PFSK-1 (cell line): ENCODE measurements at regions not wholly inside any gene's neighbourhood (a gene's known extent, or its start where the extent isn't known, plus 50 kb on each side); places are given as distances from the start of the nearest gene placed in this dataset.
A peak's percentile ranks its signal among the peaks of the same experiment; 100 is the strongest.

Source experiments
- FOXP2 ChIP-seq: optimal IDR thresholded peaks from 2 replicates; pipeline ENCODE3; 2011; ENCODE audit warnings: borderline replicate concordance, control low read depth, inconsistent platforms; ENCODE audit not compliant: insufficient read depth; ENCODE audit errors: extremely low read length, extremely low read depth
- POLR2AphosphoS5 ChIP-seq: IDR thresholded peaks from 2 replicates; pipeline ENCODE4 v1.6.1; 2012; ENCODE audit warnings: low read depth, mild to moderate bottlenecking, control low read depth, low read length, moderate library complexity
- SIN3A ChIP-seq: IDR thresholded peaks from 2 replicates; pipeline ENCODE4 v1.6.1; 2012; ENCODE audit warnings: mild to moderate bottlenecking, low read length, moderate library complexity, borderline replicate concordance; ENCODE audit not compliant: insufficient read depth
- TAF1 ChIP-seq: IDR thresholded peaks from 2 replicates; pipeline ENCODE4 v1.6.1; 2012; ENCODE audit warnings: low read length, control low read depth, borderline replicate concordance; ENCODE audit not compliant: insufficient read depth
- TF ChIP-seq, protein P1 (sequence below), 2 experiments: IDR thresholded peaks; 2 replicates each; pipeline versions ENCODE4 v1.6.1 to v1.8.0; 2011 to 2012; ENCODE audit warnings: low read depth in 2 of 2, low read length in 2 of 2, control low read depth in 1 of 2, inconsistent platforms in 1 of 2, mild to moderate bottlenecking in 1 of 2, moderate library complexity in 1 of 2; ENCODE audit not compliant: insufficient read depth in 1 of 2

DNA sequence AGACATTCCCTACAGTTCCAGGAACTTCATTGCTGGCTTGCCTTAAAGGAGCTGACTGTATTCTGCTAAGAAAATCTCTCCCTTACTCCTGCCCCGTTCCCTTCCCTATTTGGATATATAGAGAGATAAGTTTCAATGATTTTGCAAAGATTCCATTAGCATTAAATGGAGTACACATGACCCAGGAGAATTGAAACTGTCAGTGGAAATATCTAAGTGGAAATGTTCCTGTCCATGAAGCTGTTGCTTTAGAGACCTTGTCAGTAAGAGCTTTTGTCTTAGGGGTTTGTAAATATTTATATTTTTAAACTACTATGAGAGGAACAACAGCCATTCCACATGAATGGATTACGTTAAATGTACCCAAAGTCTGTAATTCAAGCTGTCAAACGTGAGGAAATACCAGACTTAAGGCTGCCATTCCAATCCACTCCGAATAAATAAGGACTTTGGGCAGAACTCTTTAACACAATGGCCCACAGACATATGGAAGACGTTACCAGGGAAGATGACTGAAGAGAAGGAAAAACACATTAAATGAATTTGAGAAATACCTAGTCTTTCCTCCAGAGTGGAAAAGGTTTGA lies 387.1 kb upstream of the PAPPA start:
- TF ChIP-seq FOXP2 (no peak), POLR2AphosphoS5 (no peak), TAF1 (no peak), SIN3A (no peak)
- TF ChIP-seq, protein P1, sequence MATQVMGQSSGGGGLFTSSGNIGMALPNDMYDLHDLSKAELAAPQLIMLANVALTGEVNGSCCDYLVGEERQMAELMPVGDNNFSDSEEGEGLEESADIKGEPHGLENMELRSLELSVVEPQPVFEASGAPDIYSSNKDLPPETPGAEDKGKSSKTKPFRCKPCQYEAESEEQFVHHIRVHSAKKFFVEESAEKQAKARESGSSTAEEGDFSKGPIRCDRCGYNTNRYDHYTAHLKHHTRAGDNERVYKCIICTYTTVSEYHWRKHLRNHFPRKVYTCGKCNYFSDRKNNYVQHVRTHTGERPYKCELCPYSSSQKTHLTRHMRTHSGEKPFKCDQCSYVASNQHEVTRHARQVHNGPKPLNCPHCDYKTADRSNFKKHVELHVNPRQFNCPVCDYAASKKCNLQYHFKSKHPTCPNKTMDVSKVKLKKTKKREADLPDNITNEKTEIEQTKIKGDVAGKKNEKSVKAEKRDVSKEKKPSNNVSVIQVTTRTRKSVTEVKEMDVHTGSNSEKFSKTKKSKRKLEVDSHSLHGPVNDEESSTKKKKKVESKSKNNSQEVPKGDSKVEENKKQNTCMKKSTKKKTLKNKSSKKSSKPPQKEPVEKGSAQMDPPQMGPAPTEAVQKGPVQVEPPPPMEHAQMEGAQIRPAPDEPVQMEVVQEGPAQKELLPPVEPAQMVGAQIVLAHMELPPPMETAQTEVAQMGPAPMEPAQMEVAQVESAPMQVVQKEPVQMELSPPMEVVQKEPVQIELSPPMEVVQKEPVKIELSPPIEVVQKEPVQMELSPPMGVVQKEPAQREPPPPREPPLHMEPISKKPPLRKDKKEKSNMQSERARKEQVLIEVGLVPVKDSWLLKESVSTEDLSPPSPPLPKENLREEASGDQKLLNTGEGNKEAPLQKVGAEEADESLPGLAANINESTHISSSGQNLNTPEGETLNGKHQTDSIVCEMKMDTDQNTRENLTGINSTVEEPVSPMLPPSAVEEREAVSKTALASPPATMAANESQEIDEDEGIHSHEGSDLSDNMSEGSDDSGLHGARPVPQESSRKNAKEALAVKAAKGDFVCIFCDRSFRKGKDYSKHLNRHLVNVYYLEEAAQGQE (IDR thresholded peaks at IDR 0.05; ENCODE audit: insufficient read depth in 1 of 2, low read depth in 2 of 2, low read length in 2 of 2) = no peak

DNA sequence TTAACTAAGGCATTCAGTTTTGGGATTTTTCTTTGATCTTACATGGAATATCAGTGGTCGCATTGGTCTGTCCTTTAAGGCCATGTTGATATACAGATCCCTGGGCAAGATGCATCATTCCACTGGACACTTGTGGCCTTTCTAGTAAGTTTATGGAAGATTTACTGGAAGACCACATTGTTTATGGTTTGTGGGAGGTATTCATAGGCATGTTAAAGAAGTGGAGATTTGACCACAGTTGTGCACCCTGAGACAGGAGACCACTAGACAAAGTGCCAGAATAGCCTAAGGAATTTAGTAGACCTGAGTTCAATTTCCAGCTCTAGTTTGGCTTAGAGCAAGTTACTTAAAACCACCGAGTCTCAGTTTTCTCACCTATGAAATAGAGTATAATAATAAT lies 383.1 kb upstream of the PAPPA start:
- no peak for TF ChIP-seq FOXP2
- no peak for TF ChIP-seq TAF1
- TF ChIP-seq, protein P1 (IDR thresholded peaks at IDR 0.05; ENCODE audit: insufficient read depth in 1 of 2, low read depth in 2 of 2, low read length in 2 of 2) = no peak
- TF ChIP-seq SIN3A = no peak
- no peak for TF ChIP-seq POLR2AphosphoS5

DNA sequence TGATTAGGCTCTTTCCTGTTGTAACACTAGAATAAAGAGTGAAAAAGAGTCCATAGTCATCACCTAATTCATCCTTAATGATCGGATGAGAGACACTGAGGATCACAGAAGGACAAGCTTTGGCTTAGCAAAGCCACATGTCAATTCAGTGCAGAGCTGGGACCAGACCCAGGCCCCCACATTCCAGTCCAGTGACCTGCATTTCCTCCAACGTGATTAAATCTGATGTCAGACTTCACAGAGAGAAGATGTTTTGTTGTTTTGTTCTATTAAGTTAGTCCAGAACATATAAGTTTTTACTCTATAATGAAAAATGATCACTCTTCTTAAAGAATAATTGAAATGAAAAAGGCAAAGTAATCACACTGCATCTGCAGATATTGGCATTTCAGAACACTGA lies 377.9 kb upstream of the PAPPA start:
- TF ChIP-seq FOXP2 (no peak), SIN3A (no peak), TAF1 (no peak), POLR2AphosphoS5 (no peak)
- TF ChIP-seq, protein P1 (IDR thresholded peaks at IDR 0.05; ENCODE audit: insufficient read depth in 1 of 2, low read depth in 2 of 2, low read length in 2 of 2) = no peak

DNA sequence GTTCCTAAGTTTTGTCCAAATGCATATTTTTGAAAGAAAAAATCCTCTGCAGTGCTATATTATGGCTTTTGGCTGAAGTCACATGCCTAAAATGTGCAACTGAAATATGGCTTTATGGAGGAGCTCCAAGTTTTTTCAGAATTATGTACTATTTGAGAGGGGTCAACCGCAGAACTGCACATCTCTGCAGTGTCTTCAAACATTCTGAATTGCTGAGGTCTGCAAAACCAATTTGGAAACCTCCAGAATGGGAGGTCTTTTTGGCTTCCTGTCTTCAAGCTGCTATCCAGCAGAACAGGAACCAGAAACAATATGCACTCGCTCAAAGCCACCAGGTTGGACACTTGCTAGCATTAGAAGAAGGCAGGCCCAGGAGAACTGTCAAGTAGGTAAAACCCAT lies 376.0 kb upstream of the PAPPA start:
- no peak for TF ChIP-seq FOXP2
- TF ChIP-seq, protein P1 (IDR thresholded peaks at IDR 0.05; ENCODE audit: insufficient read depth in 1 of 2, low read depth in 2 of 2, low read length in 2 of 2) = peak in 1 of 2 experiments; percentile 60; a peak in 1 of 4 replicates
